DMS153 (cell line): ENCODE measurements at regions not wholly inside any gene's neighbourhood (a gene's known extent, or its start where the extent isn't known, plus 50 kb on each side); places are given as distances from the start of the nearest gene placed in this dataset.

ENCODE experiments used
- DNase-seq: peaks from one replicate; lab custom pipeline; 2025; lab: John Stamatoyannopoulos, UW

GRCh38 chr3:72323773-72324172 is 524.5 kb downstream of the SHQ1 start:
- no peak for DNase-seq

- no peak for DNase-seq
Measured at GRCh38 chr3:72322264-72322976, 525.8 kb downstream of the SHQ1 start.

- DNase-seq = no peak
Measured at GRCh38 chr3:72320955-72321303, 527.3 kb downstream of the SHQ1 start.

GRCh38 chr3:72320095-72320954 is 527.9 kb downstream of the SHQ1 start:
- DNase-seq = no peak

GRCh38 chr3:72319194-72320094 is 528.8 kb downstream of the SHQ1 start:
- no peak for DNase-seq

- DNase-seq = peak; percentile 21
Measured at GRCh38 chr3:72318504-72319193, 529.6 kb downstream of the SHQ1 start.

GRCh38 chr3:72317491-72317890 is 530.8 kb downstream of the SHQ1 start:
- no peak for DNase-seq

GRCh38 chr3:72316501-72317279 is 531.6 kb downstream of the SHQ1 start:
- no peak for DNase-seq

GRCh38 chr3:72313308-72313707 is 528.4 kb upstream of the PROK2 start:
- DNase-seq = no peak

GRCh38 chr3:72312339-72312738 is 527.4 kb upstream of the PROK2 start:
- no peak for DNase-seq

GRCh38 chr3:72311425-72311824 is 526.5 kb upstream of the PROK2 start:
- no peak for DNase-seq

GRCh38 chr3:72310419-72311380 is 525.8 kb upstream of the PROK2 start:
- DNase-seq = peak; percentile 90

- DNase-seq = no peak
Measured at GRCh38 chr3:72309661-72310418, 524.9 kb upstream of the PROK2 start.

- no peak for DNase-seq
Measured at GRCh38 chr3:72308641-72309040, 523.7 kb upstream of the PROK2 start.

GRCh38 chr3:72307438-72308115 is 522.6 kb upstream of the PROK2 start:
- DNase-seq = no peak

- no peak for DNase-seq
Measured at GRCh38 chr3:72306800-72307341, 521.9 kb upstream of the PROK2 start.

- DNase-seq = no peak
Measured at GRCh38 chr3:72303926-72304325, 519.0 kb upstream of the PROK2 start.

GRCh38 chr3:72301779-72302178 is 516.8 kb upstream of the PROK2 start:
- no peak for DNase-seq
